A204.1 (cell line): ENCODE measurements at regions not wholly inside any gene's neighbourhood (a gene's known extent, or its start where the extent isn't known, plus 50 kb on each side); places are given as distances from the start of the nearest gene placed in this dataset.
"Not testable (repeated sequence)": the region's sequence is repeated elsewhere in the genome, so short reads cannot be mapped to it uniquely, and the experiment has no call there.

Experiments used
- FAIRE-seq: peaks from 2 replicates; lab custom pipeline; 2012; peaks lifted over from hg19 to GRCh38; lab: Jason Lieb, UNC

DNA sequence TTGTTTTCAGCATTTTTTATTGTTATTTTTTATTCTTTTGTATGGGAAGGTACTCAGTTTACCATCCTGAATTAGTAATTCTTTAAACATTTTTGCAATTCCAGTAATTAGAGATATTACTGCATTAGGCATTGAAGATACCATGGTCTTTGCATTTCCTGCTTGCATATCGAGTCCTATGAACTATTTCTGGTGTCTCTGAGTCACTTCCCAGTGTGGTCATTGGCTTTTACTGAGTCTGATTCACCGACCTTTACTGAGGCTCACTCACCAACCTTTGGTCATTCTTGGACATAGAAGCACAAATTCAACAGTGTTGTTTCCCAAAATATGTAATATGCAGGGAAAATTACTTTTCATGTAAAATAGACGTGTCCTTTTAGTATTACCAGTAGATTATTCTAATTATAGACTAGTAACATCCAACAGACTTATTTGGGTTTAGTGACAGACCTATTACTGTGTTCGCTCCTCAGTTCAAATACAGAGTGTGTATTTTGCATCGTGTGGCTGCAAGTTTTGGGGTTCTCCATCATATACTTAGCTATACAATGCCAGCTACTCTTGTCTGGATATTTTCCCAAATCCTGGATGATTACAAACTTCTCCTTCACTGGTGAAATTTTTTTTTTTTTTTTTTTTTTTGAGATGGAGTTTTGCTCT lies 180.7 kb upstream of the PRSS1 start:
- FAIRE-seq, result no peak

DNA sequence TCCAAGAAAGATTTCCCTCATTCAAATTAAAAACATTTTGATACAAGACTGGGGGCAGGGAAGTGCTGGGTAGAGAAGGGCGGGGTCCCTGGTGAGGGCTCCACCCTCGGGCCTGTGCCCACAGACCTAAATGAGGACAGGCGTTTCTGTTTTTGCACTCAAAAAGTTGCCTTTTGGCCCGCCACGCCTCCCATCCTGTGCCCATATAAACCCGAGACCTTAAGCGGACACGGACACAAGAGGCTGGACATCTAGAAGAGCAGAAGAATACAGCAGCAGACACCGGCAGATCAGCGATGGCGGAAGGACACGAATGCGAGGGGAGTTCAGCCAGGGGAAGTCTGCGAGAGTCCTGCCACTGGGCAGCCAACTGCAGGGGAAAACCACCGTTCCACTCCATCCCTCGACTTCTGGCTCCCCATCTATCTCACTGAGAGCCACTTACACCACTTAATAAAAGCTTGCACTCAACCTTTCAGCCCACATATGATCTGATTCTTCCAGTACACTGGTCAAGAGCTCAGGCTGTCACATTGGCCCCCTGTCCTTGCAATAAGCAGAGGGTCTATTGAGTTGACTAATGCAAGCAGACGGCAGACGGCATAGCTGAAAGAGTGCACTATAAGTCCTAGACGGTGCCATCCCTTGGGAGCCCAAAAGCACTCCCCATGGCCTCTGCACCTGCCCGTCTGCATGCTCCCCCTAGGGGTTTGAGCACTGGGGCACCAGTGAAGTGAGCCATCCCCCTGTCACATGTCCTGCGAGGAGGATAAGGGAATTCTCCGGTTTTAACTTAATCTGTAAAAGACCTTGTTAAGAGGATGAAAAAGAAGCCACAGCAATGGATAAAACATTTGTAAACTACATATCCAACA lies 181.8 kb upstream of the PRSS1 start:
- no peak for FAIRE-seq

DNA sequence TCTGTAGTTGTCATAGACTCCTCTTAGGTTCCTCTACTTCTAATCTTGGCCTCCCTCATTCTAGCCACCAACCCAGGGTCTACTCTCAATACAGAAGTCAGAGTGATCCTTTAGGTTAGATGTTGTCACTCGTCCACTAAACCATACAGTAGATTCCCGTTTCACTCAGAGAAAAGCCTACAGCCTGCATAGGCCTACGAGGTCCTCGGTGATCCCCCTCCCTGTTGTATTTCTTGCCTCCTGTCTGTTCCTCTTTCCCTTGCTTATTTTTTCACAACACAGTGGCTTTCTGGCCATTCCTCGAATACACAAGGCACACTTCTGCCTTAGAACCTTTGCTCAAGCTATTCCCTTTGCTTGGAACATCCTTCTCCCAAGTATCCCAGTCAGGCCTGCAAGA lies 183.0 kb upstream of the PRSS1 start:
- FAIRE-seq, result no peak

DNA sequence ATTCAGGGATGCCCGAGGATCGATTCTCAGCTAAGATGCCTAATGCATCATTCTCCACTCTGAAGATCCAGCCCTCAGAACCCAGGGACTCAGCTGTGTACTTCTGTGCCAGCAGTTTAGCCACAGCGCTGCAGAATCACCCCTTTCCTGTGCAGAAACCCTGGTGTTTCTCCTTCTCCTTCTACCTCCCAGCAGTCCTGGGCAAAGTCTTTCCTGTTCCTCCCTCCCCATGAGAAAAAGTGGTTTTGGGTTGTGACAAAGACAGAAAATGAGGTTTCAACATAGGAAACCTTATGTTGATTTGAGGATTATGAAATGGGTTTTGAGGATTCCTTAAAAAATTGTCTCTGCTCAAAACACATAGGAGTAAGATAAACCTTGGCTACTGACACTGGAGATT lies 185.1 kb upstream of the PRSS1 start:
- not testable (repeated sequence) for FAIRE-seq

DNA sequence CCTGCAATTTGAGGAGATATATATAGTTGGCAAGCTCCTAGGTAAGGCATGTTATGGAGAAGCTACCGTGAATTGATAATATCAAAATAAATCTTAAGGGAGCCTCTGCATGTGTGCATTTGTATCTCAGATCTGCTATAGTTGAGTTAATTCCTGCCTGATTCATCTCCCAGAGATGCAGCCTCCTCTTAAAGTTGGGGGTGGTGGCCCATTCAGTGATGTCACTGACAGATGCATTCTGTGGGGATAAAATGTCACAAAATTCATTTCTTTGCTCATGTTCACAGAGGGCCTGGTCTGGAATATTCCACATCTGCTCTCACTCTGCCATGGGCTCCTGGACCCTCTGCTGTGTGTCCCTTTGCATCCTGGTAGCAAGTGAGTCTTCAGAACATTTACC lies 185.8 kb upstream of the PRSS1 start:
- FAIRE-seq, result no peak

DNA sequence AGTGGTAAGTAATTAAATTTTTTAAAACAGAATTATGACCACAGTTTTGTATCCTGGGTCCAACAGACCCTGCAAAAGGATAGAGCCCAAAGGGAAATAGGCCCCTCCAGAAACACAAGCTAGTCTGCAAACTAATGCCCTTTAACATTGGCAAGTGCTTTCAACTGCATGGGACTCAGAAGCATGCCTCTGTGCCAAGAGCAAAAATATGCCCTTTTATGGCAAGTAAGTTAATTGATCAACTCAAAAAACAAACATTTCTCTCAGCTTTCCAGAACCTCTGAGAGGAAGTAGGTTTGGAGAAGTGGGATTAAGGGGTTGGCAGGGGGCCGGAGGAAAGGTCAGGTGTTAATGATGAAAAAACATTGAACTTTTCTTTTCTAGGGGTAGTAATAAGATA lies 186.6 kb upstream of the PRSS1 start:
- FAIRE-seq, result no peak

DNA sequence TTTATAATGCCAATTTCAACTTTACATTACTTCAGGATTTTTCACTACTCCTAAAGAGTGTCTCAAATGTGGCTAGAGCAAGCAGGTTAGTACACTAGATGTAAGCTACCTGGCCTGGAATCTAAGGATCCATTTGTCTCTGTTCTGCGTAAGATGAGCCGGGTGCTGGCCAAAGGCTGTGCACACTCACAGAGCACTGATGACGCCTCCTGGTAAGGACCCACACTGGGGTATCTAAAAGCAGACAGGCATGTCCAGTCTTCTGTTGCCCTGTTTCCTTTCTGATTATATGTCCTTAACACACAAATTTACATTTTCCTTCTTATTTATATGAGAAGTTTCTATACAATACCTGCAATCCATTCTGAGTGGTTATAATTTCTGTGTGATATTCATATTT lies 187.9 kb upstream of the PRSS1 start:
- not testable (repeated sequence) for FAIRE-seq

DNA sequence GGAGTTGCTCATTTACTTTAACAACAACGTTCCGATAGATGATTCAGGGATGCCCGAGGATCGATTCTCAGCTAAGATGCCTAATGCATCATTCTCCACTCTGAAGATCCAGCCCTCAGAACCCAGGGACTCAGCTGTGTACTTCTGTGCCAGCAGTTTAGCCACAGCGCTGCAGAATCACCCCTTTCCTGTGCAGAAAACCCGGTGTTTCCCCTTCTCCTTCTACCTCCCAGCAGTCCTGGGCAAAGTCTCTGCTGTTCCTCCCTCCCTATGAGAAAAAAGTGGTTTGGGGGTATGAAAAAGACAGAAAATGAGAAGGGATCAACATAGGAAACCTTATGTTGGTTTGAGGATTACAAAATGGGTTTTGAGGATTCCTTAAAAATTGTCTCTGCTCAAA lies 188.5 kb upstream of the PRSS1 start:
- not testable (repeated sequence) for FAIRE-seq

DNA sequence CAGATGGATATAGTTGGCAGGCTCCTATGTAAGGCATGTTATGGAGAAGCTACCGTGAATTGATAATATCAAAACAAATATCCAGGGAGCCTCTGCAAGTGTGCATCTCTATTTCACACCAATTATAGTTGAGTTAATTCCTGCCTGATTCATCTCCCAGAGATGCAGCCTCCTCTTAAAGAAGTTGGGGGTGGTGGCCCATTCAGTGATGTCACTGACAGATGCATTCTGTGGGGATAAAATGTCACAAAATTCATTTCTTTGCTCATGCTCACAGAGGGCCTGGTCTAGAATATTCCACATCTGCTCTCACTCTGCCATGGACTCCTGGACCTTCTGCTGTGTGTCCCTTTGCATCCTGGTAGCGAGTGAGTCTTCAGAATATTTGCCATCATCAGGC lies 189.1 kb upstream of the PRSS1 start:
- FAIRE-seq, result no peak

DNA sequence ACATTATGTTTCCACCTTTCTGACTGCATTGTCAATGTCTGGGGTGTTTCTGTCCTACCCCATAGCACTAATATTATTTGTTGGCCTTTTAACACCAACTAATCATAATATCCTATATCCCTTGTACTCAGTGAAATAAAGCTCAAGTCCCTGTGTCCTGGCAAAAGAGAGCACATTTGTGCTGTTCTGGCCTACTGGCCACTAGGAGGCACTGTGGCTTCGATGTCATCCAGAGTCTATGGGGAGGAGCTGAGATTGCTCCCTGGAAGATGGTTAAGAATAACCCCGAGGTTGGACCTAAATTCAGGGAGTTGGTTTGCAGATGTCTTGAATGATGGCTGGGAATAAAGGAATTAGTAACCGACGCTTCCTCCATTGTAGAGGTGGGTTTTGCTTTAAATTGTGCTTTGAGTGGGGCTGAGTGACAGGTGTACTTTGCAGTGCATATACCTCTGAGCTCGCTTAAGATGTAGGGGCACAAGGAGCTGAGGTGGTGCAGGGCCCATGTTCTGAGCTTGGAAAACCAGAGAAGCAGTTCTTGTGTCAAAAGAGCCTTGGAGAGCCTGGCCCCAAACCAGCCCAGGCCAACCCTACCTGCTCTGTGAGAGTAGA lies 191.2 kb upstream of the PRSS1 start:
- FAIRE-seq, result no peak

DNA sequence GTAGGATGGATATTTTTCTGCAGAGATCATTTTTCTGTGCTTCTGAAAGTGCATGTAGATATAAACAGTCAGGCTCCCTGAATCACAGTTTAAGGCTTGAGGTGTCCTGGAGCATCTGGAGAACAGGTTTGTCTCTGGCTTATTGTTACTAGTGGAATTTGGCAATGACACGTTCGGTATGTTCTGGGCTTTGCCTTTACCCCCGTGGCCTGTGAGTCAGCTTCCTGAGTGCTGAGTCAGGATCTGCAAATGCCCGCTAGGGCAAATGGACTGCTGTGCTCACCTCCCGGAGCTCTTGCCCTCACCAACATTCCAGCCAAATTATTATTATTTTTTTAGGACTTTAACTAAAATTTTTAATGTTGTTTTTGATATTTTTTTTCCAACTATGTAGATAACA lies 192.5 kb upstream of the PRSS1 start:
- no peak for FAIRE-seq

DNA sequence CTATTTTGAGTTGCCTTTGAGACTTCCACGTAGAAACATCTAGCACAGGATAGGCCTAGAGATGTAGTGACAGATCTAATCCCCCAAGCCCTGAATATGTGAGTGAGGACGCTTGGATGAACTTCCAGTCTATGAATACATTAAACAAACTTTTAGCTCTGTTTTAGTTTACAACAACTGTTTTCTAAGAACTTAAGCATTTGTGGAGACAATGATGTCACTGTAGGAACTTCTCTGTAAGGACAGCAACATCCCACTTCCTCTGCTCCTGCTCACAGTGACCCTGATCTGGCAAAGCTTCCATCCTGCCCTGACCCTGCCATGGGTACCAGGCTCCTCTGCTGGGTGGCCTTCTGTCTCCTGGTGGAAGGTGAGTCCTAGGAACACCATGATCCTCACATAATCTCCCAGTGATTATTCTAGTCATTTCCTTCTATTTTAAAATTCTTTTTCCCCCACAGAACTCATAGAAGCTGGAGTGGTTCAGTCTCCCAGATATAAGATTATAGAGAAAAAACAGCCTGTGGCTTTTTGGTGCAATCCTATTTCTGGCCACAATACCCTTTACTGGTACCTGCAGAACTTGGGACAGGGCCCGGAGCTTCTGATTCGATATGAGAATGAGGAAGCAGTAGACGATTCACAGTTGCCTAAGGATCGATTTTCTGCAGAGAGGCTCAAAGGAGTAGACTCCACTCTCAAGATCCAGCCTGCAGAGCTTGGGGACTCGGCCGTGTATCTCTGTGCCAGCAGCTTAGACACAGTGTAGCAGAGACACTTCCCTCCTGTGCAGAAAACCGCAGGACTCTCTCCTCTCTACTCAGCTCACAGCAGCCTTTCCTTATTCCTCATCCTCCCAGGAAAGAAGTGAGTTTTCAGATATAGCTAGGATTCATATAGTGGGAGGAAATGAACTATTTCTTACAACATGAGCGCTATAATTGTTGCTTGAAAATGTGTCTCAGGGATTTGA lies 194.4 kb upstream of the PRSS1 start:
- no peak for FAIRE-seq

DNA sequence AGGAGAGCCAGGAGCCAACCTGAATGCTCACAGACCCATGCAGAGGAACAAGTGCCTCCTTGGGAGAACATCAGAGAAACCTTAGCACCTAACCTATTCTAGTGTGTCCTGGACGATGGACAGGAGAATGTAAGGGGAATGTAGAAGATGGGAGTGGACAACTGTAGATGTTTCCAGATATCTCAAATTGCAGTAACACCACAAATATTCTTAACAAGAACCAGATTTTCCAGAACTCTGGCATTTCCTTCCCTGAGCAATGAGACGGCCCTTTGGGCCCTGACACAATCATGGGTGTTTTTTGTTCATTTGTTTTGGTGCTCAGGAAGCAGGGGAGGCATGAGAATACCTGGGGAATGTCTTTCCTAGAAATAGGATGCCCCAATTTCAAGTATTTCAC lies 196.1 kb upstream of the PRSS1 start:
- no peak for FAIRE-seq

DNA sequence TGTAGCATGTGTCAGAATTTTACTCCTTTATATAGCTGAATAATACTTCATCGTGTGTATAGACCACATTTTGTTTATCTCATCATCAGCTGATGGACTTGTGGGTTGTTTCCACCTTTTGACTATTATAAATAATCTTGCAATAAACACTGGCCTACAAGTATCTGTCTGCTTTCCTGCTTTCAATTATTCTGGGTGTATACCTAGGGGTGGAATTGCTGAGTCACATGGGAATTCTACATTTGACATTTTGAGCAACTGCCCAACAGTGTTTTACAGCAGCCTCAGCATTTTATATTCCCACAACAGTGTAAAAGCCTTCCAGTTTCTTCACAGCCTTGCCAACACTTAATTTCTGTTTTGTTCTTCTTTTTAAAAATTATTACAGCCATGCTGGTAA lies 200.3 kb upstream of the PRSS1 start:
- FAIRE-seq, result no peak

DNA sequence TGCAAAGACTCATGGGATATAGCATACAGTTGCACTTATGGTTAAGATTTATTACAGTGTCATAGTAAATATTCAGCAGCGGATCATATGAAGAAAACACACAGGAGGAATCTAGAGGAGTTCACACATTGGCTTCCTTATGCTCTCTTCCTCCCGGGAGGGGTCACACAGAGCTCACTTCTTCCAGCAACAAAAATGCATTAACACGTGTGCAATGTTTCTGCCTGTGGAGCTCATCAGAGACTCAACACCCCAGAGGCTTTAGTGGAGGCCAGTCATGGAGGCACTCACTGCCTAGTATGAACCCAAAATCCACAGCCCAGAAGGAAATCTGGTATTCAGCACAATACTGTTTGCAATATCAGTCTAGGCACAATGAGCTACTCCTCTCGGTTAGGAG lies 202.8 kb upstream of the PRSS1 start:
- no peak for FAIRE-seq

DNA sequence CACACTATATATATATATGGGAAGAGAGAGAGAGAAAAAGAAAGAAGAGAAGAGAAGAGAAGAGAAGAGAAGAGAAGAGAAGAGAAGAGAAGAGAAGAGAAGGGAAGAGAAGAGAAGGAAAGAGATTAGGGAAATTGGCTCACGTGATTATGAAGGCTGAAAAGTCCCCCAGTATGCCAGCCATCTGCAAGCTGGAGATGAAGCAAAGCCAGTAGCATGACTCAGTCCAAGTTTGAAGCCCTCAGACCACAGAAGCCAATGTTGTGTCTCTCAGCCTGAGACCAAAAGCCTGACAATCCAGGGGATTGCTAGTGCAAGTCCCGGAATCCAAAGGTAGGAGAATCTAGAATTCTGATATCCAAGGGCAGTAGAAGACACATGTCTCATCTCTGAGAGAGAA lies 206.3 kb upstream of the PRSS1 start:
- FAIRE-seq, result no peak

DNA sequence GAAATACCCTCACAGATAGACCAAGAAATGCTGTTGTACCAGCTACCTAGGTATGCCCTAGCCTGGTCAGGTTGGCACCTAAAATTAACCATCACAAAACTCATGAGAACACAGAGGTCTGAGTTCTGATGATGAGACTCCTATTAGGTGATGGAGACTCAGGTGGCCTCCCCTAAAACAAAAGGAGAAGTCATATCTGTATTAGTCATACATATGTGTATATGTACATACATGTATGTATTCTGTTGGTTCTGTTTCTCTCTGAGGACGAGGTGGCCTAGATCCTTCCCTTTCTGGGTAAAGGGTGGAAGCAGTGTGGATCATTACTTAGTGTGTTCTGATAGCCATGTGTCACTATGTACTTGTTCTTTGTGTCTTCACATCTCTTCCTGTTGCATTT lies 207.2 kb upstream of the PRSS1 start:
- no peak for FAIRE-seq

DNA sequence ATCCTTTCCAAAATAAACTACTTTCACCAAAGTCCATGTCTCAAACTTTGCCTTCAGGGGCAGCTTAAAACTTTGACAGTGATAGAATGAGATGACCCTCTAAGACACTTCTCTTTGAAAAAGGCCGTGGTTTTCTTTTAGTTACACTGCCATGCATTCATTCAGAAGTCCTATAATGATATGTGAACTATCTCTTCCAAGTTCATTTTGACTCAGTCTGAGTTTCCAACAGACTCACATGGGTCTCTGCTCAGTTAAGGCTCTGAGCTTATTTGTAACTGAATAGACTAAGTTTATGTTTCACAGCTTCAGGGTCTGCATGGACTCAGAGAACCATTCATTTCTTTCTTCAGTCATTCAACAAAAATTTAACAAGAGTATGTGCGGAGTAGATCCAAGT lies 208.9 kb upstream of the PRSS1 start:
- no peak for FAIRE-seq

DNA sequence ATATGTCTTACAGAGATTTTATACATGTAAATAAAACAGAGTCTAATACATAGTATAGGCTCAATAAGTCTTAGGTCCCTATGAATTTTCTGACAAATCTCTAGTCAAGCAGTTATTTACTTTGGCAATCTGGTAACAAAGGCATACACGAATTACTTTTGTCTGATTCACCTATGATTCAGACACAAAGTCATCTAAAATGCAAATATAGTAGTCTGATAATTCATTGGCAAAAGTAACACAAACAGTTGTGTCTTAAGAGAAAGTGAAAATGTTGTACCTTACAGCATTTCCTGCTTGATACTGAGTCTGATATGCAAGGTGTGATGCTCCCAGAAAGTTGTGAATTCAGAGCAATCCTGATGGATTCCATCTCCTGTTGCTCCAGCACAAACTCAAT lies 209.4 kb upstream of the PRSS1 start:
- no peak for FAIRE-seq

DNA sequence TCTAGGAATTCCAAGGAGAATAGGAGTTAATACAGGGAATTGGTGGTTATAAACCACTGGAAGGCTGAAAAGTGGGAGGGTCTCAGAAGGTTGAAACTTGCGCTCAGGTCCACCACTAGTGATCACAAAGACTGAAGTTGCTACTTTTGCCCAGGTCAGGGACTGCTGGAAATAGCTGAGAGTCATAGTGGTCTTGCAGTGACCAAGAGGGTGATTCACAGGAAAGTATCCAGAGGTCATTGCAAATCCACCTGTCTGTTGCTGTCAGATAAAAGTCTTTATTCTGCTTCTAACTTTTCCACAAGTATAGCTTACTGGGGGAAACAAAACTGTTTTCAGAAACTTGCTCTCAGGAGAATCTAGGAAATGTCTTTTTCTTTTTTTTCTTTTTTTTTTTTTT lies 211.5 kb upstream of the PRSS1 start:
- FAIRE-seq, result no peak

DNA sequence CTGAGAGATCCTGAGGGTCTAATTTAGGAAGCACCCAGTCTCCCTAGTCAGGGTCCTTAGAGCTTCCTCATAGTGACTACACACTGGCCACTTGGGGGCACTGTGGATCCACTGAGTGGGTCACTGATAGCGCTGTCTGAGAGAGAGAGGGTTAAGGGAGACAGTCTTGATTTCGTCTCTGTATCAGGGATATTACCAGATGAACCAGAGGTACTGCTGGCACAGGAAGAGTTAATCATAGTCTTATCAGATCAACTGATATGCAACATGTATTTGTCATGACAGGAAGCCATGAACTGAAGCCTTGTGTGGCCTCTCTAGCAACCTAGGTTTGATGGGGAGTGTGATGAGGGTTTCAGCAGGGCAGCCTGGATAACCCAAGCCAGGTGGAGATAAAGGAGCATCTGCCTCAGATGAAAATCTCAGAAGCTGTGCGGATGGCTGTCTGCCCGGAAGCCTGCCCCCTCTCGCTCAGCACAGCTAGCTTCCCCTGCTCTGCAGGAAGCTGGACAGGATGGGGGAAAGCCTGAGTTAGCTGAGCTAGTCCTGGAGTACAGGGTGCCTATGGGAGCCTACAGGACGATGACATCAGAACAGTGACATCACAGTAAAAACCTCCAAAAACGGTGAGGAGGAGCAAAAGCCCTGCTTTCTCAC lies 214.0 kb upstream of the PRSS1 start:
- FAIRE-seq, result no peak

DNA sequence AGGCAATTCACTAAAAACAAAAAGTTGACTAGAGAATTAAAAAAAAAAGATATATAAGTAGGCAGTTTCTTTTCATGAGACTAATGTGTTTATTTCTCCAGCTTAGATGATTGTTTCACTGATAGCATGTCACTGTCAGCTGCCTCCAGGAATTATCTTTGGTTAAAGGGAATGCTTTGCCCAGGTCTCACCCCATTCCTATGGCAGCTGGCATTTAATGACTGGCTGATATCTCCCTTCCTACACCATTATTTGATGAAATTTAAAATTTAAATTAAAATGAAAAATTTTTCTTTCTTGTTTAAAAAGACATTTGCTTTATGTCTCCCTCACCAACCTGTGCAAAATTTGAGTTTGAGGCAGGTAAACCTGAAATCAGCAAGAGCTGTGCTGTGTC lies 214.5 kb upstream of the PRSS1 start:
- FAIRE-seq, result no peak
